ENCODE measurements at regions not wholly inside any gene's neighbourhood (a gene's known extent, or its start where the extent isn't known, plus 50 kb on each side); places are given as distances from the start of the nearest gene placed in this dataset.

DNA sequence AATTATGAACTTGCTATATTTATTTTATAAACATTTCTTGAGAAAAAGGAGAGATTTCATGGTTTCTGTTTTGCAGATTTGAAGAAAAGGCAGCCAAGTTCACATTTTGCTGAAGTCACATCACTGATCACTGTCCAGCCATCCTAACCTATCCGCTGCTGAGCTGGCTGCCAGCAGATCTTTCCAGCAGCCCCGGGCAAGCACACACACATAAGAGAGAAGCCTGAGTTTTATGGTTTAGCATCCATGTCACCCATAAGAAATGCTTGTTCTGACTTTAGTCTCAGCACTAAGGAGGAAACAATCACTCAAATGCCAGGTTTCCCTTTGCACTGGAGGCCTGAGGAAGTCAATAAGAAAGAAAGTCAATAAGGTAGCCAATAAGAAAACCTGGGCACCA is 287.1 kb downstream of the SMOC2 start:
- no peak for TF ChIP-seq CTCF (IDR thresholded peaks at IDR 0.05)
- no peak for TF ChIP-seq NFIC (IDR thresholded peaks at IDR 0.05; ENCODE audit: borderline replicate concordance)
- no peak for TF ChIP-seq CHD2 (IDR thresholded peaks at IDR 0.05; ENCODE audit: low read length, partially characterized antibody)
- no peak for TF ChIP-seq JUND (IDR thresholded peaks at IDR 0.05)
- TF ChIP-seq MXI1 (IDR thresholded peaks at IDR 0.05; ENCODE audit: low read depth, low read length) = no peak
